NT2/D1 (cell line): ENCODE measurements at regions not wholly inside any gene's neighbourhood (a gene's known extent, or its start where the extent isn't known, plus 50 kb on each side); places are given as distances from the start of the nearest gene placed in this dataset.

Experiments used
- DNase-seq: peaks from one replicate; pipeline ENCODE4 v3.0.0-alpha.2; 2011; ENCODE audit warnings: low read depth, low spot score
- H3K27me3 ChIP-seq: 2 replicates; pipeline ENCODE4 v1.6.0; 2011; ENCODE audit warnings: mild to moderate bottlenecking; ENCODE audit not compliant: insufficient read length, insufficient read depth
- H3K36me3 ChIP-seq: 2 replicates; pipeline ENCODE4 v1.6.1; 2011; ENCODE audit warnings: mild to moderate bottlenecking, low read length, mixed read lengths; ENCODE audit not compliant: insufficient read depth, insufficient read length
- H3K4me1 ChIP-seq: 2 replicates; pipeline ENCODE4 v1.5.1; 2011; ENCODE audit not compliant: insufficient read depth, insufficient read length
- H3K4me3 ChIP-seq: 2 replicates; pipeline ENCODE4 v1.5.1; 2011; ENCODE audit warnings: low read depth; ENCODE audit not compliant: insufficient read length
- H3K9ac ChIP-seq: 2 replicates; pipeline ENCODE4 v1.6.0; 2011; ENCODE audit warnings: low read depth; ENCODE audit not compliant: insufficient read length
- H3K9me3 ChIP-seq: 2 replicates; pipeline ENCODE4 v1.5.1; 2011; ENCODE audit warnings: mild to moderate bottlenecking, low read length; ENCODE audit not compliant: insufficient read depth
- SUZ12 ChIP-seq: IDR thresholded peaks from 2 replicates; pipeline ENCODE4 v1.6.1; 2011; ENCODE audit not compliant: insufficient read length, insufficient read depth; ENCODE audit errors: extremely low read depth
- YY1 ChIP-seq: IDR thresholded peaks from 2 replicates; pipeline ENCODE4 v1.6.1; 2011; ENCODE audit not compliant: insufficient read length, insufficient read depth
- ZNF274 ChIP-seq: IDR thresholded peaks from 2 replicates; pipeline ENCODE4 v1.6.1; 2011; ENCODE audit warnings: mild to moderate bottlenecking, low read depth, low read length

DNA sequence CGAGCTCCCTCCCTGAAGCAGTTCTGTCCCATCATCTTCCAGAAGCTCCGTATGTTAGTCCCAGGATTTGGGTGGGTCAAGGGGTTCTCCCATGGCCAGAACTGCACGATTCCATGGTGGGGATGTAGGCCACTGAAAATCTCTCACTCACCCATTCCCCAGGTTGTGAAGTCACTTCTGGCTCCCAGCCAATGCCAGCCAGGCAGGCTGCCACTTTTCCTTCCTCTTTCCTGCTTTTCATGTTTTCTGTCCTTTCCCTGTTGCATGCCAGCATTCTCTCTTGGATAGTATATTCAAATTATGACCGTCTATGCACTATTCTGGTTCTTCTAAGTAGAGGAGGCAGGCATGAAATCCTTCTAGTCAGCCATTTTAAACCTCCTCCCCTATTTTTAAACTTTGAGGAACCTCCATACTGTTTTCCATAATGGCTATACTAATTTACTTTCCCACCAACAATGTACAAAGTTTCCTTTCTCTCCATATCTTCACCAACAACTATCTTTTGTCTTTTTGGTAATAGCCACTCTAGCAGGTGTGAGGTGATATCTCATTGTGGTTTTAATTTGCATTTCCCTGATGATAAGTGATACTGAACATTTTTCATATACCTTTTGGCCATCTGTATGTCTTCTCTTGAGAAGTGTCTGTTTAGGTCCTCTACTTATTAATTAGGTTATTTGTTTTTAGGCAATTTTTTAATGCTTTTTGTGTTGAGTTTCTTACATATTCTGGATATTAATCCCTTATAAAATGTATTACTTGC is 182.1 kb upstream of the TET2 start:
- TF ChIP-seq SUZ12 (no peak), YY1 (no peak)
- Histone ChIP-seq H3K36me3 (no peaks in the 10 kb centered on the region), H3K9ac (no peak overlapping the region), H3K27me3 (no peaks in the 10 kb centered on the region), H3K9me3 (no peaks in the 10 kb centered on the region), H3K4me3 (no peak overlapping the region), H3K4me1 (no peaks in the 10 kb centered on the region)
- no peak for DNase-seq

GRCh38 chr4:104966349-104967033 is 180.2 kb upstream of the TET2 start:
- H3K9ac ChIP-seq: no peak overlapping the region

DNA sequence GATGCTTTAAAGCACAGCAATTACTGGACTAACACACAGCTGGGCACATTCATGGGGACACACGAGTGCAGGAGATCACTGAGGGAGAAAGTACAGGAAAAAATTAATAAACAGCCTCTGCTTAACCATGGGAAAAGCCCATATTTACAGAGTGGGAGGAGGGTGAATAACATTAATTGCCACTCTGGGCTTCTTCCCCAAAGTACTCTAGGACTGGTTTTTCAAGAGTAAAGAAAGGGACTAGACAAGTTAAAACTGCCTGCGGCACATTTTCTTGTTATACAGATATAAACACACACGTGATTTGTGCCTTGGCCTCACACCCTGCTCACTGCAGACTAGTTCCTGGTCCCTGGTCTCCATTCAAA is 179.7 kb upstream of the TET2 start:
- Histone ChIP-seq H3K9ac (no peak overlapping the region), H3K27me3 (no peaks in the 10 kb centered on the region), H3K4me3 (no peak overlapping the region), H3K4me1 (no peaks in the 10 kb centered on the region), H3K36me3 (no peaks in the 10 kb centered on the region), H3K9me3 (no peaks in the 10 kb centered on the region)
- no peak for DNase-seq
- TF ChIP-seq YY1 (no peak), ZNF274 (no peak), SUZ12 (no peak)

More at GRCh38 chr4:104966349-104967033, 180.2 kb upstream of the TET2 start:
- no peaks in the 10 kb centered on the region for H3K4me1 ChIP-seq
- no peaks in the 10 kb centered on the region for H3K36me3 ChIP-seq
- no peak for TF ChIP-seq YY1
- DNase-seq: no peak
- H3K27me3 ChIP-seq: no peaks in the 10 kb centered on the region
- H3K9me3 ChIP-seq: no peaks in the 10 kb centered on the region
- no peak overlapping the region for H3K4me3 ChIP-seq

GRCh38 chr4:104969394-104970082 is 177.1 kb upstream of the TET2 start:
- no peaks in the 10 kb centered on the region for H3K9me3 ChIP-seq
- H3K4me1 ChIP-seq: no peaks in the 10 kb centered on the region
- TF ChIP-seq ZNF274 (no peak), YY1 (no peak), SUZ12 (no peak)
- H3K36me3 ChIP-seq: no peaks in the 10 kb centered on the region
- H3K4me3 ChIP-seq: no peak overlapping the region
- DNase-seq: no peak
- H3K9ac ChIP-seq: no peak overlapping the region
- H3K27me3 ChIP-seq: no peaks in the 10 kb centered on the region

- H3K9me3 ChIP-seq: no peaks in the 10 kb centered on the region
- no peaks in the 10 kb centered on the region for H3K36me3 ChIP-seq
- no peak overlapping the region for H3K9ac ChIP-seq
- H3K4me3 ChIP-seq: no peak overlapping the region
- TF ChIP-seq SUZ12: no peak
- no peak for TF ChIP-seq YY1
- TF ChIP-seq ZNF274: no peak
- H3K4me1 ChIP-seq: no peaks in the 10 kb centered on the region
- no peak for DNase-seq
- H3K27me3 ChIP-seq: no peaks in the 10 kb centered on the region
Measured at GRCh38 chr4:104971462-104971861, 175.2 kb upstream of the TET2 start.

DNA sequence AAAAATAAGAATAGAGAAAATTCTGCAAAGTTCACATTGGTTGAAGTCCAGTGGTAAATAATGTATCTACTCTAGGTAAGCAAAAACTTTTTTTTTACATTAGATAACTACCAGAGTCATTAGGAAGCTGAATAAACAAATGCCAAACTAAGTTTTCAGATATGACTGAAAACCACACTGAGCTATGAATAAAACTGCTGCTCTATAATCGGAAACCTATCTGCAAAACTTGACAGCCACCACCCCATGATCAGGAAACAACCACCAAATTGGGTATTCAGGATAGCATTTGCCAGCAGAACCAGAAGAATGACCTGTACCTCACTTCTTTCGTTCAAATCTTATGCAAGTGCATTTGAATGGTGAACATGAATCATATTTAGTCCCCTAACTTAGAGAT is 173.0 kb upstream of the TET2 start:
- no peaks in the 10 kb centered on the region for H3K9me3 ChIP-seq
- H3K36me3 ChIP-seq: no peaks in the 10 kb centered on the region
- no peak for TF ChIP-seq SUZ12
- no peak for TF ChIP-seq ZNF274
- no peak for TF ChIP-seq YY1
- H3K4me3 ChIP-seq: no peak overlapping the region
- H3K9ac ChIP-seq: no peak overlapping the region
- no peaks in the 10 kb centered on the region for H3K27me3 ChIP-seq
- DNase-seq: no peak
- H3K4me1 ChIP-seq: no peaks in the 10 kb centered on the region

GRCh38 chr4:104975617-104976016 is 171.1 kb upstream of the TET2 start:
- Histone ChIP-seq H3K9me3 (no peaks in the 10 kb centered on the region), H3K4me3 (no peak overlapping the region), H3K27me3 (no peaks in the 10 kb centered on the region), H3K9ac (no peak overlapping the region), H3K4me1 (no peaks in the 10 kb centered on the region), H3K36me3 (no peaks in the 10 kb centered on the region)
- DNase-seq: no peak
- TF ChIP-seq YY1 (no peak), ZNF274 (no peak), SUZ12 (no peak)
